HT1080 (cell line): ENCODE measurements at regions not wholly inside any gene's neighbourhood (a gene's known extent, or its start where the extent isn't known, plus 50 kb on each side); places are given as distances from the start of the nearest gene placed in this dataset.
A peak's percentile ranks its signal among the peaks of the same experiment; 100 is the strongest.

ENCODE experiments used
- DNase-seq: peaks from one replicate; pipeline ENCODE4 v3.0.0-alpha.2; 2015; ENCODE audit warnings: low read depth

GRCh38 chr5:145218019-145218418 is 617.1 kb downstream of the PRELID2 start:
- no peak for DNase-seq

DNA sequence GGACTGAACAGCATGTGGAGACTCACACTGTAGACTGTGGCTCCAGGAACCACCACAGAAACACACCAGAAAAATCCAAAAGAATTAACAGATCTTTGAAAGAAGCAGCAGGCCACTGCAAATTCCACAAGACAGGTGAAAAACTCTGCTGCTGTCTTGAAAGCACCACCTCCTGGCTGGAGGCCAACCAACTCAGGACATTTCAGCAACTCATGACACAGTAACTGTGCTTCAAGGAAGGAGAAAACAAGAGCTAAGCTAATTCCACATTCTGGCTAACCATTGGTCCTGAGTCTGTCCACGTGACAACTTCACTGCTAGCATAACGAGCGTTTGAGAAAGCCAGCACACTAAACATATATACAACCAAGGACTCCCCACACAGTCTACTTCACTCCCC is 625.1 kb downstream of the PRELID2 start:
- no peak for DNase-seq

- no peak for DNase-seq
Observed at GRCh38 chr5:145205546-145205945, 629.6 kb downstream of the PRELID2 start.

DNA sequence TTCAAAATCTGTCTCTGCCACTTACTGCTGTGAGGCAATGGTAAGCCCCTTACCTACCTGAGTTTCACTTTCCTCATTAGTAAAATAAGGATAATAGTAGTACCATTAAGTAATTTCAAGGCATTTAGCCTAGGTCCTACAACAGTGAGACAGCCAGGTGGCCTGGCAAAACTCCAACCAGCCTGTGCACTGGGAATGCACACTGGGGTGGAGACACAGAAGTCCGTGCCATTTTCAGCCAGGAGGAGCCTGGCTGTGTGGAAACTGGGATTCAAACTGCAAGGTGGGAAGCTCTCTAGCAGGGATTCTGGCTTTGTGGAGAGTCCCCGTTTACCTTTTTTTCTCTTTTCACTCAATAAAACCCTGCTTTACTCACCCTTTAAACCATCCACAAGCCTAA is 630.4 kb downstream of the PRELID2 start:
- no peak for DNase-seq

DNA sequence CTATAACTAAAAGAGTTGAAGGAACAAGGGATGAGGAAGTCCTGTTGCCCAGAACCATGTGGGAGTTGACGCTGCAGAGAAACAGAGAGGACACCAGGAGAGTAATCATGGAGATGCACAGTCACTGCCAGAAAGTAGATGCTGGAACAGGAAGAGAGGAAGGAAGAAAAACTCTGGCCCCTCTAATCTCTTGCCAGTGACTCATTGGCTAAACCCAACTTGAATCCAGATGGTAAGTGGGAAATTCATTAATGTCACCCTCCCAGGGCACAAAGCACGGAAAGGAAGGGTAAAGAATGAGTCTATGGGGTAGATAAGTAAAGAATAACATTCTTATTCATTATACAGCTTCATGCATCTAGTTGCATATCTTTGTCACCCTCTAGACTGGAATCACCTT is 631.9 kb downstream of the PRELID2 start:
- peak; percentile 62 for DNase-seq

DNA sequence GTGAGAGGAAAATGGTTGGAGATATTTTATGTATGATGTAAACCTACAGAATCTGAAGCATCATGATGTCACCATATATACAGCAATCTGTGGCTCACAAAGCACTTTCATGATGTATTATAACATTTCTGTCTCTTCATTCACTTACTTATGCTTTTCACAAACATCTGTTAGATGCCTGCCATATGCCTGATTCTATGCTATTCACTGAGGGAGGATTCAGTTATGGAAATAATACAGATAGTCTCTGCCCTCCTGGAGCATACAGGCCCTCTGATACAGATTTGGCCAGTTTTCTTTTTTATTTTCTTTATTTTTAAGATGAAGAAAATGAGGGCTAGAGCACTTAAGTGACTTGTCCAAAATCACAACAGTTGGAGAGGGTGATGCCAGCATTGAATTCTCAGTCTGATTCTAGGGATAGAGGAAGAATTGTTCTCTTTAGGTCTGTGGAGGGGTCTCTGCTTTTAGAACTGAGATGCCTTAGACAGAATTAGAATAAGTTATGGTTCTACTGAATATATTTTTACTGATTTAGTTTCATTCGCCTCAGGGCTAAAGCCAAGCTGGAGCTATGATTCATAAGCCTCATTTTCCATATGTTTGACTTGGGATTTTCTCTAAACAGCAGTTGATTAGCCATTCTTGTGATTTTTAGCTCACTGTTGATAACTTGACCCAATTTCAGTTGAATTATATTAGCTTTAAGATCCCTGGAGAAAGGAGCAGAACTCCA is 636.4 kb downstream of the PRELID2 start:
- DNase-seq: no peak

DNA sequence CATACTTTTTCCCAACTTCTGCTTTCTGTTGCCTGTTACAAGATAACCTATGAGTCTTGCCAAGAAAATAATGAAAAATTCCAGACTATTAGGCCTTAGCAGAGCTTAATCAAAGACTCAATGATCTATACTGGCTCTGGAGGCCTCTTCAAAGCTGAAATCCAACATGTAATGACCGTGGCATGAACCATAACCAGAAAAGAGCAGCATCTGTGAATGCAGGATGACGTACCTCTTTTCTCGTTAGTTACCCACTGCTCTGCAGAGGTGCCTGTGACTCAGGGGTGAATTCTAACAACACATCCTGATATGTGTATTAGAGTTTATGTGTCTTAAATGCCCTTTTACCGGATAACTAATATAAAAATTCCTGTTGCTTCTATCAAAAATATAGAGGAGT is 645.4 kb downstream of the PRELID2 start:
- no peak for DNase-seq

- DNase-seq: no peak
Observed at GRCh38 chr5:145180371-145180770, 654.8 kb downstream of the PRELID2 start.

GRCh38 chr5:145178641-145179523 is 656.3 kb downstream of the PRELID2 start:
- DNase-seq: no peak

DNA sequence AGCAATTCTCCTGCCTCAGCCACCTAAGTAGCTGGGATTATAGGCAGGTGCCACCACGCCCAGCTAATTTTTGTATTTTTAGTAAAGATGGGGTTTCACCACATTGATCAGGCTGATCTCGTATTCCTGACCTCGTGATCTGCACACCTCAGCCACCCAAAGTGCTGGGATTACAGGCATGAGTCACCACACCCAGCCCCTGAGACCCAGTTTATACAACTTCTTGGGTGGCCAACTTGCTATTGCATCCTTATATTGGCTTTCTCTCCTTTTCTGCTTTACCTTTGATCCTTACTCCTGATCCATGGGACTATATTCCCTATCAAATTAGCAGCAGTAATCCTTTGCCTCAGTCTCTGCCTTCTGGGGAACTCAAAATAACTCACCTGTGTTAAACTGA is 659.1 kb downstream of the PRELID2 start:
- DNase-seq: no peak

GRCh38 chr5:145166110-145166509 is 669.0 kb downstream of the PRELID2 start:
- DNase-seq: no peak

GRCh38 chr5:145163876-145164275 is 671.3 kb downstream of the PRELID2 start:
- DNase-seq: no peak

DNA sequence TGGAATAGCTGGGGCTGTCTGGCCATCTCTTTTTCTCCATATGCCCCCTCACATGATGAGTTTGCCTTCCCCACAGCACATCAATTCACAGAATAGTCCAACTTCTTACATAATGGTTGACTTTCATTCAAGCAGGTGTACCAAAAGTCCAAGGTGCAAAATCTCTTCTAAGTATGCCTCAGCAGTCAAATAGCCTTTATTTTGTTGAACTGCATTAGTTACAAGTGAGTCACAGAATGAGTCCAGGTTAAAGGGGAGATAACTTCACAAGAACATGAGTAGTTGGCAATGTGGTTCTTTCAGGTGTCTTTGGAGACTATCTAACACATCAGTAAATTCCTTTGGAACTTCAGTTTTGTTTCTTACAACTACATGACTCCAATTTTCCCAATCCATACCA is 672.5 kb downstream of the PRELID2 start:
- no peak for DNase-seq

DNA sequence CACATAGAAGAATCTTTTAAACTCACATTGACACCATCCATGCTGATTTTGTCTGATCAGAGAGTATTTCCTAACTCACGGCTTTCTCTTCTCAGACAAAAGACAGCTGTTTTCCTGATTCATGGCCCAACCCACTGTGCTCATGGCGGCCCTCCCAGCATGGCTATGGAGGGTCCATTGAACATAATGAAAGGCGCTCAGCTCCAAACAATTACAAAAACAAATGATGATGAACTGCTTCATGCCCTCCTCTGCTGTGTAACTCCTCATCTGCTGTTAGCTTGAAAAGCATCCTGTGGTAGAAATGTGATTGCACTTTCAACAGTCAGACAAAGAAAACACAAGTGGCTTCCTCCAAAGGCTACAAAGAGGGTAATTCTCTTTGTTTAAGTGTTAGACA is 673.8 kb downstream of the PRELID2 start:
- DNase-seq: no peak

DNA sequence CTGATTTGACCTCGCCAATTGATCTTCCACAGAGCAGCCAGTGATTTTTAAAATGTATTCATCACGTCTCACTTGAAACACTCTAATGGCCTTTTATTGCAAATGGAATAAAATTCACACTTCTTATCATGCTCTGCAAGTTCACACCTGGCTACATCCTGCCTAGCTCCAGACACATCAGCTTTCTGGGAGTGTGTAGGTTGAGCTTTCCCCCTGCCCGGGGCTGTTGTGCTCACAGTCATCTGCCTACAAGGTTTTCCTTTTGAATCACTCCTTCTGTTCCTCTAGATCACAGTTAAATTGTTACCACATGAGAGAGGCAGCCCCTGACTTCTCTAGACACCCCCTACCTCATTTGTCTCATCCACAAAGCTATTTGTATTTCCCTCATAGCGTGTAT is 674.5 kb downstream of the PRELID2 start:
- no peak for DNase-seq

- DNase-seq: no peak
Observed at GRCh38 chr5:145158730-145159129, 676.4 kb downstream of the PRELID2 start.

DNA sequence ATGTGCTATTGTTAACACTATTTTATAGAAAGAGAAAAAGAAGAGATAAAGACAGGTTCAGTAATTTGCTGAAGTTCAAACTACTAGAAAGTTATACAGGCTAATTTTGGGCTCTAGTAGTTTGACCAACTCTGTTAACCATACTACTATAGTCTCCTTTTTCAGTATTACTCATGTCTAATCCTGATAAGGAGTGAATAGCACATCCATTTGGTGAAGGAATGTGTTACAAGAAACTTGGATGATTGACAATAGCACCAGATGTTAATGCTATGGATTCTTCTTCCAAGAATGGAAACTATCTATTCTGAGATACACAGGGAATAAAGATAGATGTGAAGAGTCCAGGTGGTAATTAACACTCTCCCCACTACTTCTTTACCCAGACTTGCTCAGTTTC is 677.3 kb downstream of the PRELID2 start:
- DNase-seq: no peak

GRCh38 chr5:145141534-145141933 is 693.6 kb downstream of the PRELID2 start:
- no peak for DNase-seq

GRCh38 chr5:145130996-145131395 is 704.1 kb downstream of the PRELID2 start:
- DNase-seq: peak; percentile 22

DNA sequence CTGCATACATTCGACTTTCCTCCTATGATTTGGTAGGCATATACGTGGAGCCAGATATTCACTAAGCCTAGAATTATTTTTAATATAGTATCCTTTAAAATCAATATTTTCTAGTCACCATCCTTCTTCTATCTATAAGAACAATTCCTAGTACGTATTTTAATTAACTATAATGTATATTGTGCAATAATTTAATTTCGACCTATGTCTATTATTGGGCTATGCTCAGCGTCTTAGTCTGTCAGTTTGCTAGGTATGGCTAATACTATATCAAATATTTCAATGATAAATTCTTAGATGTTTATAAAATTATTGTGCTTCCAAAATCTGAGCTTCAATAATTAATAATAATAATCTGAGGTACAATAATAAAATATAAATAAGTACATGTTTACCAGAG is 705.3 kb downstream of the PRELID2 start:
- no peak for DNase-seq

DNA sequence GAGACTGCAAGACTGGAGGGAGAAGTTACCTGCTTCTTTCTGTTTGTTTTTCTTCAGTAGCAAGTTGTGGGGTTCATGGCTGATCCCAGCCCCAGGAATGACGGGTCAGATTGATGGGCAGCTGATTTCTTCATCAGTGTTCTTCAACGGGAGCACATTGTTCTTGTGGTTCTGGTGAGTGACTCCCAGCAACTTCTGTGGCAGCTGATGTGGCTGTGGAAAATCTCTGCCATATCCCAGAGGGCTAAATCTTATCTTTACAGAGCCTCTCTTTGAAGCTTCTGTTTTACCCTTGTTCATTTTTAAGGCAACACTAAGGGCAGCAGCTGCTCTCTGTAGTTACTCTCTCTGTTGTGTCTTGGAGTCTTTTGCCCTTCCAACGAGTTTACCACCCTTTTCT is 710.3 kb downstream of the PRELID2 start:
- no peak for DNase-seq

DNA sequence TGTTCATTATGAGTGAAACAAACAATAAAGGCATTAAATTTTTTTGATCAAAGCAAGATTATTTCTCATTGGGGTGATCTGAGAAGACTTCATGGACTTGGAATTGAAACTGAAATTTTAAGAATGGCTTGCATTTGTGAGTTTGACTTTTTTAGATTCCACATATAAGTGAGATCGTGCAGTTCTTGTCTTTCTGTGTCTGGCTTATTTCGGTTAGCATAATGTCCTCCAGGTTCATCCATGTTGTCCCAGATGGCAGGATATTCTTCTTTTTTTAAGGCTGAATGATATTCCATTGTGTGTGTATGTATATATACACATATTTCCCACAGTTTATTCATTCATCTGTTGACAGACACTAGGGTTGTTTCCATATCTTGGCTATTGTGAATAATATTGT is 716.5 kb downstream of the PRELID2 start:
- DNase-seq: no peak

- DNase-seq: no peak
Observed at GRCh38 chr5:145118127-145118526, 717.0 kb downstream of the PRELID2 start.
